NCI-H2081 (cell line): ENCODE measurements at regions not wholly inside any gene's neighbourhood (a gene's known extent, or its start where the extent isn't known, plus 50 kb on each side); places are given as distances from the start of the nearest gene placed in this dataset.

ENCODE experiments used
- DNase-seq, 2 experiments: peaks; one replicate each; lab custom pipeline; 2025; lab: John Stamatoyannopoulos, UW

DNA sequence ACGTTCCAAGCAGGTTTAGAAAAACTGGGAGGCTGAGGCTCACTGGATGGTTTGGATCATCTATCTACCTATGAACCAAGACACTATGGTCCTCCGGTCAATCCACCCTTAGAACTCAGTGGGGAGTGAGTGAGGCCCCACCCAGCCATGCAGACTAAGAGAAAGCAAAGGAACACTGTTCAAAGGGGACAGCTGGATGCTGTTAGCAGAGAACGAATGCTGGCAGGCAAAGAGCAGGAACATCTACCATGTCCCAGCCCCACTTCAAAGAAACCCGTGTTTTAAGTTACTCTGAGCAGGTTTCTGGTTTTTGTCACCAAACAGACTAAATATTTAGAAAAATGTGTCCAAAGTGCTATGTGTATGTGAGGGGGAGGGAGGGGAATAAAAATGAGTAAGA, 183.4 kb upstream of the XYLT1 start:
- DNase-seq: no peak

DNA sequence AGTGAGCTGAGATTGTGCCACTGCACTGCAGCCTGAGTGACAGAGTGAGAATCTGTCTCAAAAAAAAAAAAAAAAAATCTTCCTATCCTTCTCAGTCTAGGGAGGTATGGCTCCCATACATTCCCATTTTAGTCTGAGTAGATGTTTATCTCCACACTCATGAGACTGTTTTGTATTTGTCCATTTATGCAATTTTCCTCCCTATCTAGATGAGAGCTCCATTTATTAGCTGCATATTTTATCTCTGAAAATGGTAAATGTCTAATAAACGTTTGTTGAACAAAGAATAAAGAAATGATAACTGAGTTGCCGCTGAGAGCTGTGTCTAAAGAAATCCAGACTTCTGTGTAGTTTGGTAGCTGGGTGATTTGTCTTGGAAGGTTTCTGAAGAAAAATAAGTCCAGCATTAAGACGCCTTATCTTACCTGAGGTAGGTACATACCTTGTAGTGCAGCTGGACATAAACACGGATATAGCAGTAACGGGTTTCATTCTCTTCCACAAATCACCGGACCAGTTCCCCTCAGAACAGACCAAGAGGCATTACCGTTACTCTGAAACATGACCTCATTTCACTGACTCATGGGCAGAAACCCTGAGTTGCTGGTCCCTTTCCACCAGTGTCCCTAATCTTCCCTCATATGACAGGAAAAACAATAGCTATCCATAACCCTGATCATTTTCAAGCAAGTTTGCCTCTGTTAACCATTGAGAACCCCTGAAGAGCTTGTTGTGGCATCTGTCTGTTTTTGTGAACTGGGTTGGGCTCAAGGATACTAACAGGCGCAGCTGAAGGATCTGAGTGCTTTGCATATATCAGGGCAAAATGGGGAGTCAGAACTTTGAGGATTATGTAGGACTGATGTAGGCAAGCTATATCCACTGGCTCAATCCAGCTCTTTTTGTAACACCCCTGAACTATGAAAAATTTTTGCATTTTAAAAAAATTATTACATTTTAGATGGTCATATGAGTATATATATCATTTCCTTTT, 177.4 kb upstream of the XYLT1 start:
- DNase-seq: no peak

DNA sequence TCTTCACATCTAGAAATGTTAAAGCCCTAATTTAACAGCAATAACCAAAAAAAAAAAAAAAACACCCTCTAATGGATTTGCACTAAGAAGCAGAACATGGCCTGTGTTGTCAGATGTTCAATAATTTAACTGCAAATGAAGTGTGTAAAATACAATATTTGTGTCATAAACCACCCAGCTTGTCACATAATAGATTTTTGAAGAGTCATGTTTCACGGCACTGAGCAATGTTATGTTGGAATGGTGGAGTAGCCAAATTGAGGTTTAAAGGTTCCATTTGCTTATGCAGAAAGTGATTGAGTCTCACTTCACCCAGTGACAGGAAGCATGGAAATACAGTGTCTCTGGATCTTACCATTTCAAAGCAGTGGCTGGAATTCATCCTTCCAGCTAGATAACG, 173.2 kb upstream of the XYLT1 start:
- no peak for DNase-seq

DNA sequence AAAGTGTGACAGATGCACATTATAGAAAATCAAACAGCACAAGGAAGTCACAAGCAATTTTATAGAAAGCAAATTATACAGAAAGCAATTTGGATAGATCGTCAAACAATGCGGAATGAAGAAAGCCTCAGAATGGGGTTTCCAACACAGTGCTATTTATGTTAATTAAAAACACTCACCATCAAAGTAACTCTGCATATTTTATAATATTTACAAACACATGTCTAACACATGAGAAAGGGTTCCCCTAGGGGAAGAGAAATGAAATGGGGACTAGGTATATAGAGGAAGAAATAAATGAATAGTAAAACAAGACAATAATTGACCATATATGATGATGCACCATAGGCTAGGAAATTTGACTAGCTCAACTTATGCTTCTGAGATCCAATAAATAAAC, 171.2 kb upstream of the XYLT1 start:
- no peak for DNase-seq

DNA sequence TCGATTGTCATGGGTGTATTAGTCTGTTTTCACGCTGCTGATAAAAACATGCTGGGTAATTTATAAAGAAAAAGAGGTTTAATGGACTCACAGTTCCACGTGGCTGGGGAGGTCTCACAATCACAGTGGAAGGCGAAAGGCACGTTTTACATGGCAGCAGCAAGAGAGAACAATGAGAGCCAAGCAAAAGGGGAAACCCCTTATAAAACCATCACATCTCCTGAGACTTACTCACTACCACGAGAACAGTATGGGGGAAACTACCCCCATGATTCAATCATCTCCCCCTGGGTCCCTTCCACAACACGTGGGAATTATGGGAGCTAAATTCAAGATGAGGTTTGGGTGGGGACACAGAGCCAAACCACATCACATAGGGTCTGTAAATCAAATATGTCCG, 167.4 kb upstream of the XYLT1 start:
- no peak for DNase-seq

DNA sequence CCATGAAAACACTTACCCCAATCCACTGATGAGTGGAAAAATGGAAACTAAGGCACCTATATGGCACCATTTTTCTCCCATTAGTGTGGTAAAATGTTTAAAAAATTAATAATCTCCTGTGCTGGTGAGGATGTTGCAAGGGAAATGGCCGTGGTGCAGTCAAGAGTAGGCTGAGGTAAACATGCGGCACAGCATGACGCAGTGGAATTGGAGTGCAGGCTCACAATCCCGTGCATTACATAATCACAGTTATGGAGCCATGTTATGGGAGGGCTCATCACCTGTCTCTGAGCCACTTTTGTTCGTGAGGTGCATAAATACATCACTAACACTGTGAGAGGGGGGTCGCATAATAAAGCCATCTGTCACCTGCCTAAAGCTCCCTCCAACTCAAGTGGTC, 164.4 kb upstream of the XYLT1 start:
- DNase-seq: no peak

DNA sequence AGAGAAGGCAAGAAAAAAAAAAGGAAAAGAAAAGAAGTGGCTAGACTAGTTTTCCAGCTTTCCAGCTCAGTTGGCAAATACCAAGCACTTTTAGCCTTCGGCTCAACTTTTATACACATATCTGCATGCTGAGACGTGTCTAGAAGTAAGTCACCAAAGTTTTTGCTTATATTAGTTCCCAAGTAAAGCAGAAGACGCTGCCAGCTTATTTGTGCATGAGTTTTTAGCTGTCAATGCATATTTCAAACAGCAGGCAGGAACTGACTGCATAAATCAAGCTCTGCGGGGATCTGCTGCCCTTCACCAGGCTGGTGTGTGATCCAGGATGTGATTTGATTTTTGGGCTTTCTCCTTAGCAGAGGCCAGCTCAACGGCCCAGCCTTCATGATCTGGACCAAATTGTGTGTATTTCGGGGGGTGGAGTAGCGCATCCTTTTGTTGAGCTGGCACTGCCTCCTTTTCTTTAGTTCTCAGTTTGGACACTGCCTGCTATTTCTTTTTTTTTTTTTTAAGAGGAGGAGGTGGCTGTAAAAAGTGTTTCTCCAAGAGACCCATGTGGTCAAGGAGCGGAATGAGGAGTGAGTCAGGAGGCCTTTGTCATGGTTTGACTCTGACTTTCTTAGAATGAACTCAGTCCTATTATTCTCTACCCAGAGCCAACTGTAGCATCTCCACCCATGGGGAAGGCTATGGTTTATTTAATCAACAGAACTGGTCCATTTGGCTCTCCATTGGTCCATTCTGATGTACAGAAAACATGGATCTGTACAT, 162.6 kb upstream of the XYLT1 start:
- no peak for DNase-seq

DNA sequence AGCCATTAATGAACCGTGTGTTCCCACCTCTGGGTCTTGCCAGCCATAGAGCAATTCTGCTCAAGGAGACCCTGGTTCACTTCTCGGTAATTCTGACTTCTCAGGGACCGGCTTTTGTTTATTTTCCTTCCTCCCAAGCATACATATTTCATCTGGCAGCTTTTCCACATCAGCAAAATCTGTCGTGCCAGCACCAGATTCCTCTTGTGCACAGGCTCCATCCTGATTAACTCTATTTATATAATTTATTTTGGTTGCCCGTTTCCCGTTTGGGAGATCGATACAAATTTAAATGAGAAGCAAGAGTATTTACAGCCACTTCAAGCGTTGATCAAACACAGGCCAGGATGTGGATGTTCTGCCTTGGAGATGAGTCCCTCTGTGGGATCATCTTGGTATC, 161.9 kb upstream of the XYLT1 start:
- no peak for DNase-seq

DNA sequence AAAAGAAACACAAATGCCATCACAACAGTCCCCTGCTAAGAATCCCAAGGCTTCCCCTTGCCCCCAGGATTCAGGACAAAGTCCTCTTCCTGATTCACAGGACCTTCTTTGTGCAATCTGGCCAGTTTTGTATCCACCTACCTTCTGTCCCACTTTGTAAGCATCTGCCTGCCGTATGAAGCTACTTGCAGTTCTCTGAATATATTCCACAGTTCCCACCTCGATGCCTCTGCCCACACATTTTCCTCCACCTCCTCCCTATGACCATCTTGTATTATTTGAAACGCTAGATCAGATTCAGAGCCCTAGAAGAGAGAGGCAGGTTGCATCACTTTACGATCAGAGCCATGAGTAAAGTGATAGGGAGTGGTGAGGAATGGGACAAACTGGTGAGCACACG, 159.2 kb upstream of the XYLT1 start:
- DNase-seq: no peak

DNA sequence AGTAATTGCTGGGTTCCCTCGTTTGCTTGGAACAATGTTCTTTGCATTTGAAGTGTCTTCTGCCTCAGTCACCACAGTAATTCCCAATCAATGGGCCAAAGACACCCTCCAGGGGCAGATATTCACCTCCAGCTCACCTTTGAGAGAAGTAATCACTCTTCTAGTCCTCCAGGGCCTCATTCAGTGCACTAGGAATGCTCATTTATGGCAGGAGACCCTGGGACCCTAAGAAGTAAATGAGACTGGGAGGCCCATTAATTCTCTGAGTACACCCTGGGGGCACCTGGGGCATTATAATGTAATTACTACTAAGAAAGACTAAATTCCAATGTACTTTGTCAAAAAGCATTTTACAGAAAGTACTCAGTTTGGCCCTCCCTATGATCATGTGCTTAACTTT, 158.2 kb upstream of the XYLT1 start:
- no peak for DNase-seq

DNA sequence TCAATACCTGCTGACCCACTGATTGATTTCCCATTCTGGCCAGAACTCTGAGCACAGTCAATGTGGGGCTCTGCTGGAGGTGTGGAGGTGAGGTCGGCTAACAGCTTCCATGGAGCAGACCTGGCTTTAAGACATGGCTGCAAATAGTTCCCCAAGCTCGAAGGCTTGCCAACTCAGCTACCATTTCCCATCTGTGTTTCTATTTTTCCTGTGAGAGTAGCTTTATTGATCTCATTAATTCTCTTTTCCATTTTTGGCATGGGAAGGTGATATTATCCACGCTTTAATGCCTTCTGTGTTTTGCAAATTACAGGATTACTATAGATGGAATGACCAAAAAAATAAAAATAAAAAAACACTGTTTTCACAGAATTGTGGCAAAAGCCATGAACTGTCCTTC, 151.6 kb upstream of the XYLT1 start:
- DNase-seq: no peak

DNA sequence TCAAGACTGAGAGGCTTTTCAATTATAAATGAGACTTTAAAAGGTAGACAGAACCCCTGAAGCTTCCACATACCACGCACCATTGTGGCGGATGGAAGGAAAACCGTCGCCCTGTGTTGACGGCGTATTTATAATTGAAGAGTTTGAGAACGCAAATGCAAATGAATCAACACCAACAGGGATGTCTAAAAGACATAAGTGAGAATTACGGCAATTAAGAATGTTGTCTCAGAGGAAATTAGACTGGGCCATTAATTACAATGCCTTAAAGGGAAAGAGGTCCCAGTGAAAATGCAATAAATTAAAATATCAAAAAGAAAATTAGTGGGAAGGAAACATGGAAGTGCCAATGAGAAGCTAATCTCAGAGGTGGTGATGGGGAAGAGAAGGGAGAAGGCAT, 148.5 kb upstream of the XYLT1 start:
- no peak for DNase-seq

DNA sequence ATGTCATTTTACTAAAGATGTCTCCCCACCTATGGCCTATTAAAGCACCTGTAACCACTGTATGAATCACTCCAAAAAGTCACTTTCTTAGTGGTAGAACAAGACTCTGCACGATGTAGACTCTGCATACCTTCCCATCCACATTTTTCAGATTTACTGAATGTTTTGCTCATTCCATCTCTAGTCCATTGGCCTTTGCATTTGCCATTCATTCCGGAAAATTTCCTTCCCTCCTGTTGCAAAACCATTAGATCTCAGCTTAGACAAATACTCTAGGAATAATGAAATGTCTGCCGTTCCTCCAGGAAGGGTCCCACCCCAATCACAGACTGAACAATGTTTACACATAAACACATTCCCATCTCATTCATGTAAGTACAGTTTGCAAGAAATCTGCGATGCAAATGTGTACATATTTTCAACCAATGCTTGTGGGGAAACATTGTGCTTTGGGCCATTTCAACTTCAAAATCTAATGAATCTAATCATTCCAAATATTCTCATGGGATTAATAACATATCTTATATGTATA, 146.3 kb upstream of the XYLT1 start:
- no peak for DNase-seq

DNA sequence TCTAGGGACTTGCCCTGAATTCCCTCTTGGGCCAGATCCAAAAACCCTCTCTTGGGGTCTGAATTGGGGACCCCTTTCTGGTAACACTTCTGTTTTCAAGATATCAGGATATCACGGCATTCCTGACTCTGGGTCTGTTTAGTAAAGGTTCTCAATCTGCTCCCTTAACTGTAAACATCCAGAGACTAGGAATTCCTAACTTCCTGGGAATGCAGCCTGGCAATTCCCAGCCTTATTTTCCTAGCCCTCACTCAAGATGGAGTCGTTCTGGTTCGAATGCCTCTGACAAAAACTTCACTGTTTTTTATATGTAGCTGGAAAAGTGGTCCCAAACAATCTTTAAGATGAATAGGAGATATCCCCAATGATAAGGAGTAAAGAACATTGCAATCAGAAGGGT, 141.6 kb upstream of the XYLT1 start:
- no peak for DNase-seq

DNA sequence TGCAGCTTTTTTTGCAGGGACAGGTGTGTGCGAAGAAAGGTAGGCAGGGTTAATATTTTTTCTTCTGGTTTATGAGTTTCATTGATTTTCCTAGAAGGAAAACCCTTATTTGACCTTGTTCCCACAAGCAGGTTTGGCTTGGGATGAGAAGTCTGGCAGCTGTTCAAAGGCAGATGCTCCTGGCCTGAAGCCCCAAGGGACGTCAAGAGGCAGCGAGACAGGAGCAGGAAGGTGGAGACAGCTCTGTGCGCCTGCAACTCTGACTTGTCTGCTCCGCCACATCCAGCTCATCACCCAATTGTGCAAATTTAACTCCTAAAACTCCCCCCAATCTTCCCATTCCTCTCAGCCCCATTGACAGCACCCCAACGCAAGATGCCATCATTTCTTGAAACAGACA, 136.8 kb upstream of the XYLT1 start:
- DNase-seq: no peak

DNA sequence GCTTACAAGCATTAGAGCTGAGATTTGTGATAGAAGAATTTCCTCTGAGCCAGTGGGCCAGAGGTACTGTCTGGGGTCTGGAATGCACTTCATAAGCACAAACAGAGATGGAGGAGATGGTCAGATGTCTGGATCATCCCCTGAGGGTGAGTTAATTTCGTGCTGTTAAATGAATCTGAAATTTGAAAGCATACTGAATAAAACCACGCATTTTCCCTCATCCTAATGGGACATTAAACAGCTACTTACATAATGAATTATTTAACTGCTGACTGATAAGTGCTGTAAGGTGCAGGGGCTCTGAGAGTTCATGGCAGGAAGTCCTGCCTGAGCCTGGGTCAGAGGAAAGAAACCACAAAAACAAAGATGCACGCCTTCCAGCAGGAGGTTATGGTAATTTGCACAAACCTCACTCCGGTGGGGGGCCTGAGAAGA, 136.3 kb upstream of the XYLT1 start:
- no peak for DNase-seq

DNA sequence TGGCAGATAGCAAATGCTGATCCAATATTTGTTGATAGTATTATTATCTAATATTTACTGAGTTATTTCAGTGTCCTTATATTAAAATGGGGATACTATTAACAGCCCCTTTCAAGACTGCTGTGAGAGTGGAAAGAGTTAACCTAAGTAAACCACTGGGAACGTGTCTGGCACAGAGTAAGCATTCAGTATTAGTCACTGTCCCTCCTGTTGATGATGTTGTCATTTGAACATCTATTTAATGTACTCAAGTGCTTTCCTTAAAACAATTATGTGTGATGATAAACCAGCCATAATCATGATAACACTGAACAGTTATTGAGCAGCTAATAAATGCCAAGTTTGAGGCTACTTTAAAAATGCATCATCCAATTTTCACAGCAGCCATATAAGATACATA, 135.7 kb upstream of the XYLT1 start:
- no peak for DNase-seq

DNA sequence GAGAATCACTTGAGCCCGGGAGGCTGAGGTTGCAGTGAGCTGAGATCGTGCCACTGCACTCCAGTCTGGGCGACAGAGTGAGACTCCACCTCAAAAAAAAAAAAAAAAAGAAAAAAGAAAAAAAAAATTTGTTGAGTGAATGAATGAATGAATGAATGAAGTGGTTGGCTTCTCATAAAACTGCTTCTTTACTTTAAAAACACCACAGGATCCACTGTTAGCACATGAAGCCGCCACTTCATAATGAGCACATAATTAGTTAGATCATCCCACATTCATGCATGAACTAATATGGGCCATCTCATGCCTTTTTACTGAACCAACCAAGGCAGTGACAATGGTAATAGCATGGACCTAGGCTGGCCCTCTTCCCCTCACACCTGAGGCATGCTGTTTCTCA, 135.0 kb upstream of the XYLT1 start:
- DNase-seq: no peak

DNA sequence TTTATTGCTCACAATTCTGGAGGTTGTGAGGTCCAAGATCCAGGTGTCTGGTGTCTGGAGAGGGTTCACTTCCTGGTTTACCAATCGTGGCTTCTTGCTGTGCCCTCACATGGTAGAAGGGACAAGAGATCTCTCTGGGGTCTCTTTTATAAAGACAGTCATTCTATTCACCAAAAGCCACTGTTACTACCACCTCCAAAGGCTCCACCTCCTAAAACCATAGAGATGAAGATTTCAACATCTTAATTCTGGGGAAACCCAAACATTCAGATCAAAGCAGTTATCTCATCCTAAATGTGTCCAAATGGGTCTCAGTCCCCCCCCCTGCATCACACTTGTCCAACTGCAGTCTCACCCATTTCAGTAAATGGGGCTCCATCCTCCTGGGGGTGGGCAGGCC, 132.9 kb upstream of the XYLT1 start:
- no peak for DNase-seq

DNA sequence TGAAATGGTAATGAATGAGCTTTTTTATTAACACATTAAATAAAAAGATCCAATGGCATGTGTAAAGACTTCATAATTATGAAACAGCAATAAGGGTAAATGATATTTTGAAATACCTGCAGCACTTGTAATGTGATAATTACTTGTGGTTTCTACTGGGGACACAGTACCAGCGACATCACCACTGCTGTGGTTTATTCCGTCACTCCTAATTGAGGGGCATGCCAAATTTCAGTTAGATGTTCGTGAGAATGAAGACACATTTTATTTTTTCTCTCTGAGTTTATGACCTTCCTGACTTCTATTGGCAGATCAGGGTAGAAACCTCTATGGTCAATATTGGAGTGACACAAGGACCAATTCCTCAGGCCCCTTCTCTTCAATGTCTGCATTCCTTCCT, 131.9 kb upstream of the XYLT1 start:
- no peak for DNase-seq

DNA sequence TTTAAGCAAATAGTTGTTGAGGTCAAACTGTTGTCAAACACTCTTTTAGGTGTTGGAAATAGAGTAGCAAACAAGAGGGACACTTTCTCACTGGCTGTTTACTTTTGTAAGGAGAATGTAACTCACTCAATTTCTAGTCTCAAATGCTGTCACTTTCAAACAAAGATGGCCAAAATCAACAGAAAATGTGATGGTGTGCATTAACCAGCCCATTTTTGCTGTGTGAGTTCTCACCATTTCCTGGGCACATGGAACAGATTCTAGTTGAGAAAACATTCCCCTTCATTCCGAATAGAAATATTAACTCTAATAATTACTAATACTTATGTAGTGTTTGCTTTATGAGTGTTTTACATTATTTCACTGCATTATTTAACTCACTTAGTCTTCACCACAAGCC, 128.2 kb upstream of the XYLT1 start:
- DNase-seq: no peak

DNA sequence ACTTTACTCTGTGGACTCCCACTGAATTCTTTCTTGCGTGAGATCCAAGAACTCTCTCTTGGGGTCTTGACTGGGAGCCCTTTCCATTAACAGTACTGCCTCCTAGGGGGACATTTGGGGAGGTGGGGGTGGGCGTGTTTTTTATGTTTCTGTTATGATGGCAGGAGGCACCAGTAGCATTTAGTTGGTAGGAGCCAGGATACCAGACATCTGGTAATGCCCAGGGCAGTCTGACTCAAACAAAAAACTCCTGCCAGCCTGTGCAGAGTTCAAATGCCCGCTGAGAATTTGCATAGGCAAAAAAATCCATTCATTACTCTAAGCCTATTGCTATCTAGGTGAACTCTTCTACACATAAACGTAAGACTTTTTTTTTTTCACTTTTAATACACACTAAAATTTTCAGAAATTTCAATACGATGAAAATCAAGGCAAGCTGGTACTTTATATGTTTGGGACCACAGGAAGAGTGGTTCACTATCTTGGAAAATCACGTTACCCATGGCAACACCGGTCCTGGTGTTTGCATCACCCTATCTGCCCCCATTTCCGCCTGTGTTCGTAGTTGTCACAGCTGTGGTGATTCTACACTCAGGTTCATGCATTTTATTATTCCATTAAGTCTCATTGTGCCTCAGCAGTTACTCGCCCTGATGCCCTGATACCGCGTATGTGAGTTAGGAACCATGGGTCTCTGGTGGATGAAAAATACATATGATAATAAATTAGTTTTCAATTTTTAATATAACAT, 121.1 kb upstream of the XYLT1 start:
- DNase-seq: no peak
